Astrocyte of the spinal cord (primary cell): ENCODE measurements at regions not wholly inside any gene's neighbourhood (a gene's known extent, or its start where the extent isn't known, plus 50 kb on each side); places are given as distances from the start of the nearest gene placed in this dataset.

Experiments
- DNase-seq: peaks from one replicate; pipeline ENCODE4 v3.0.0; 2011; ENCODE audit warnings: low read depth, low spot score
- H3K4me3 ChIP-seq: 2 replicates; pipeline ENCODE4 v1.5.1; 2011; ENCODE audit warnings: low read depth, mild to moderate bottlenecking, low read length, moderate library complexity
- CTCF ChIP-seq: IDR thresholded peaks from 2 replicates; pipeline ENCODE4 v1.5.1; 2012; ENCODE audit warnings: low read depth, mild to moderate bottlenecking, low read length, inconsistent platforms
- in situ Hi-C: cut with HindIII; loops from 2 replicates; pipeline ENCODE4 v1.10.0; 2017; ENCODE audit warnings: low sequenced_read_pairs

DNA sequence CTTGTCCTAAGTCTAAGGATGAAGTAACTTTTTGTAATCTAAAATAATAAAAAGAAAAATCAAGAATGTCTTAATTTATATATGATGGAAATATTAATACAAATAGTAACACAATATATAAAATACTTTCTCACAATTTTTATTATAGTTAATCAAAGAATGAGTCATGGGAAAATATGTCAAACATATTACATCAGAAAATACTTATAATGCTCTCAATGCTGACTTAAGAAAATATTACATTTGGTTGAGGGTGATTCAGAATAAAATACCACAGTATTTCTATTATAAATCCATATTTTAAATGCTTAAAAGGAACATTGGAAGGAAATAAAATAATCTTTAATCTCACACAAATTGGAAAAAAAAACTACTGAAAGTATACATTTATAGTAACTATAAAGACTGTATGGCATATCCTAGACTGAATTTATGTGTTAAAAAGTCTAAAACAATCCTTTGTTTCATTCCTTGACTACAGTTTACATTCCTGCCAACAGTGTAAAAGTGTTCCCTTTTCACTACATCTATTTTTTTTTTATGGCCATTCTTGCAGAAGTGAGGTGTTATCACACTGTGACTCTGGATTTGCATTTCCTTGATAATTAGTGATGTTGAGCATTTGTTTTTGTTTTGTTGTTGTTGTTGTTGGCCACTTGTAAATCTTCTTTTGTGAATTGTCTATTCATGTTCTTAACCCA lies 1573.5 kb upstream of the ACVR2A start:
- in situ Hi-C loops = no loop called here
- no peak for TF ChIP-seq CTCF
- H3K4me3 ChIP-seq = no peak overlapping the region
- no peak for DNase-seq

DNA sequence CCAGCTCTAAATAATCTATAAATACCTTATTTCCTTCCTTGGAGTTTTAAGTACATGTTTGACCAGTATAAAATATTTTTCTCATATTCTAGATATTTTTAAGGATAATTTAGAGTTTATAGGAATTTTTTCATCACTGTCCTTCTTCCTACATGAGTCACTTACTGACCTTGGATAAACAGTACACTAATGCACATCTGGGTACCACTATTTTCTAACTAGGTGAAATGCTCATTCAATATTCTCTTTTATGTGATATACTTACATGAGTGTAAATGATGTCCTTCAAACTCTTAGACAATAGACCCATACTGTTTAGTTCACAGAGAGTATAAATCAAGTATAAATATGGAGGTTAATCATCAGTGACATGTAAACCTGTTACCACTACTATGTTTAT lies 1574.2 kb upstream of the ACVR2A start:
- no peak overlapping the region for H3K4me3 ChIP-seq
- in situ Hi-C loops = no loop called here
- DNase-seq = no peak
- TF ChIP-seq CTCF = no peak

- TF ChIP-seq CTCF = no peak
- in situ Hi-C loops = no loop called here
- H3K4me3 ChIP-seq = no peak overlapping the region
- peak; percentile 23 for DNase-seq
Measured at GRCh38 chr2:146267093-146267492, 1577.7 kb upstream of the ACVR2A start.

DNA sequence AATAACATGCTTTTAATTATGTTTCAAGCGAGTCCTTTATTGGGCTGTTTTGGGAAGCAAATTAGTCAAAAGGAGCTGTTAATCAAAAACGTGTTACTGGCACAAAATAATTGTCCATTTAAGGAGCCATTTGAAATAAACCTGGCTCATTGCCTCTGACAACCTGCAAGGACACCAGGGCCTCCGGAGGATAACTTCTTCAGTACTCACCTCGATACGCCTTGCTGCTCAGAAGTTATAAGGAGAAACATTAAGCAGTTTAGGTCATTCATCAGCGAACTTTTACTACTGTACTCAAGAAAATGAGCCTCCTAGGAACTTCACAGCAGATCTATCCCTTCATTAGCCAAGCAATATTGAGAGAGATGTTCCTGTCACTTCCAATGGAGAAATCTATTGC lies 1579.2 kb upstream of the ACVR2A start:
- in situ Hi-C loops = no loop called here

DNA sequence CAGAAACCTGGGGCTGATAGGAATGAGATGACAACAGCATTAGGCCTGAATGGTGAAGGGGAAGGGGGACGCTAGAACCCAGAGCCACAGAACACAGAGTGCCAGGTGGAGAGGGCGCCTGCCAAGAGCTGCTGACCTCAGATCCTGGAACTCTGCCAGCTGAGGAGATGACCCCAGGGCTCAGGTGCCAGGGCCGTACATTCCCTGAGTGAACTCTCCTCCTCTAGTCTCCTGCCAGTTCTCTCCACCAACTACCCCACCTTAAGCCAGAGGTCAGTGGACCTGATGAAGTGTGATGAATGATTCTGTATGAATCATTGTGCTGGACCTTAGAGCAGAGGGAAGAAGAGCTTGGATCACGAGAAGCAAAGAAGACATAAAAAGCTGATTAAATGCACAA lies 1582.2 kb upstream of the ACVR2A start:
- no peak for TF ChIP-seq CTCF
- no peak for DNase-seq
- in situ Hi-C loops = no loop called here

More for the DNA sequence above, 1579.2 kb upstream of the ACVR2A start:
- DNase-seq = no peak
- no peak for TF ChIP-seq CTCF
- no peak overlapping the region for H3K4me3 ChIP-seq

DNA sequence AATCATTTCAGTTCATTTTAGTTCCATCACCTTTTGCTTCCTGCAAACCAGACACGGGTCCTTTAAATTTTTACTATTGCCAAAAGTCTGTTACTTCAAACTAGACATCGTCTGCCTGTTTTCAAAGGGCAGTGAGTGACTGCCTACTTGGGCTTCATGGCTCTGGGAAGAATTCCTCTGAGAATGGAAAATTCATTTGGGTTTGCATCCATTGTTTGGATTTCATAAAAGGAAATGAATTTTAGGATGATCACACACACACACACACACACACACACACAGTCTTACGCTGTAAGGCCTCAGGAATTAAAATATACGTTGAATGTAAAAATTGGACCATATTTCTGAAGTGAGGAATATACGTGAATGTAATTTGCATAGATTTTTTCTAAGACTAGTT lies 1584.3 kb upstream of the ACVR2A start:
- TF ChIP-seq CTCF = no peak
- in situ Hi-C loops = no loop called here
- H3K4me3 ChIP-seq = no peak overlapping the region
- no peak for DNase-seq

More for the DNA sequence above, 1582.2 kb upstream of the ACVR2A start:
- no peak overlapping the region for H3K4me3 ChIP-seq
